ENCODE measurements at regions not wholly inside any gene's neighbourhood (a gene's known extent, or its start where the extent isn't known, plus 50 kb on each side); places are given as distances from the start of the nearest gene placed in this dataset.

DNA sequence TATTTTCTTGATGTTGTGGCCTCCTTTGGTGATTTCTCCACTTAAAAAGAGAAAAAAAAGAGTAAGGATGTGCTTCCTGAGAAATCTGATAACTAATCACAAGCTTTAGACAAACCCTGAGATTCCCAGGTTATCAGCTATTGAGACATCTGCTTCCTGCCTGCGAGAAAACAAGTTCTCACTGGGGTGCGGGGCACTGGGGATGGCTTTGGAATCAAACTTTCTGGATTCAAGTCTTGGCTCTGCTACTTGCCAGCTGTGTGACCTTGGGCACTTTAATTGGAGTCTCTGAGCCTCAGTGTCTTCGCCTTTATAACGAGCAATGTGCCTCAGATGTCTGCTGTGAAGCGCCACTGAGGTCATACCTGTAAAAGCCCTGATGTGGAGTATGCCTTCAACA is 152.5 kb upstream of the NAV2 start (continued):
- TF ChIP-seq, protein P1, sequence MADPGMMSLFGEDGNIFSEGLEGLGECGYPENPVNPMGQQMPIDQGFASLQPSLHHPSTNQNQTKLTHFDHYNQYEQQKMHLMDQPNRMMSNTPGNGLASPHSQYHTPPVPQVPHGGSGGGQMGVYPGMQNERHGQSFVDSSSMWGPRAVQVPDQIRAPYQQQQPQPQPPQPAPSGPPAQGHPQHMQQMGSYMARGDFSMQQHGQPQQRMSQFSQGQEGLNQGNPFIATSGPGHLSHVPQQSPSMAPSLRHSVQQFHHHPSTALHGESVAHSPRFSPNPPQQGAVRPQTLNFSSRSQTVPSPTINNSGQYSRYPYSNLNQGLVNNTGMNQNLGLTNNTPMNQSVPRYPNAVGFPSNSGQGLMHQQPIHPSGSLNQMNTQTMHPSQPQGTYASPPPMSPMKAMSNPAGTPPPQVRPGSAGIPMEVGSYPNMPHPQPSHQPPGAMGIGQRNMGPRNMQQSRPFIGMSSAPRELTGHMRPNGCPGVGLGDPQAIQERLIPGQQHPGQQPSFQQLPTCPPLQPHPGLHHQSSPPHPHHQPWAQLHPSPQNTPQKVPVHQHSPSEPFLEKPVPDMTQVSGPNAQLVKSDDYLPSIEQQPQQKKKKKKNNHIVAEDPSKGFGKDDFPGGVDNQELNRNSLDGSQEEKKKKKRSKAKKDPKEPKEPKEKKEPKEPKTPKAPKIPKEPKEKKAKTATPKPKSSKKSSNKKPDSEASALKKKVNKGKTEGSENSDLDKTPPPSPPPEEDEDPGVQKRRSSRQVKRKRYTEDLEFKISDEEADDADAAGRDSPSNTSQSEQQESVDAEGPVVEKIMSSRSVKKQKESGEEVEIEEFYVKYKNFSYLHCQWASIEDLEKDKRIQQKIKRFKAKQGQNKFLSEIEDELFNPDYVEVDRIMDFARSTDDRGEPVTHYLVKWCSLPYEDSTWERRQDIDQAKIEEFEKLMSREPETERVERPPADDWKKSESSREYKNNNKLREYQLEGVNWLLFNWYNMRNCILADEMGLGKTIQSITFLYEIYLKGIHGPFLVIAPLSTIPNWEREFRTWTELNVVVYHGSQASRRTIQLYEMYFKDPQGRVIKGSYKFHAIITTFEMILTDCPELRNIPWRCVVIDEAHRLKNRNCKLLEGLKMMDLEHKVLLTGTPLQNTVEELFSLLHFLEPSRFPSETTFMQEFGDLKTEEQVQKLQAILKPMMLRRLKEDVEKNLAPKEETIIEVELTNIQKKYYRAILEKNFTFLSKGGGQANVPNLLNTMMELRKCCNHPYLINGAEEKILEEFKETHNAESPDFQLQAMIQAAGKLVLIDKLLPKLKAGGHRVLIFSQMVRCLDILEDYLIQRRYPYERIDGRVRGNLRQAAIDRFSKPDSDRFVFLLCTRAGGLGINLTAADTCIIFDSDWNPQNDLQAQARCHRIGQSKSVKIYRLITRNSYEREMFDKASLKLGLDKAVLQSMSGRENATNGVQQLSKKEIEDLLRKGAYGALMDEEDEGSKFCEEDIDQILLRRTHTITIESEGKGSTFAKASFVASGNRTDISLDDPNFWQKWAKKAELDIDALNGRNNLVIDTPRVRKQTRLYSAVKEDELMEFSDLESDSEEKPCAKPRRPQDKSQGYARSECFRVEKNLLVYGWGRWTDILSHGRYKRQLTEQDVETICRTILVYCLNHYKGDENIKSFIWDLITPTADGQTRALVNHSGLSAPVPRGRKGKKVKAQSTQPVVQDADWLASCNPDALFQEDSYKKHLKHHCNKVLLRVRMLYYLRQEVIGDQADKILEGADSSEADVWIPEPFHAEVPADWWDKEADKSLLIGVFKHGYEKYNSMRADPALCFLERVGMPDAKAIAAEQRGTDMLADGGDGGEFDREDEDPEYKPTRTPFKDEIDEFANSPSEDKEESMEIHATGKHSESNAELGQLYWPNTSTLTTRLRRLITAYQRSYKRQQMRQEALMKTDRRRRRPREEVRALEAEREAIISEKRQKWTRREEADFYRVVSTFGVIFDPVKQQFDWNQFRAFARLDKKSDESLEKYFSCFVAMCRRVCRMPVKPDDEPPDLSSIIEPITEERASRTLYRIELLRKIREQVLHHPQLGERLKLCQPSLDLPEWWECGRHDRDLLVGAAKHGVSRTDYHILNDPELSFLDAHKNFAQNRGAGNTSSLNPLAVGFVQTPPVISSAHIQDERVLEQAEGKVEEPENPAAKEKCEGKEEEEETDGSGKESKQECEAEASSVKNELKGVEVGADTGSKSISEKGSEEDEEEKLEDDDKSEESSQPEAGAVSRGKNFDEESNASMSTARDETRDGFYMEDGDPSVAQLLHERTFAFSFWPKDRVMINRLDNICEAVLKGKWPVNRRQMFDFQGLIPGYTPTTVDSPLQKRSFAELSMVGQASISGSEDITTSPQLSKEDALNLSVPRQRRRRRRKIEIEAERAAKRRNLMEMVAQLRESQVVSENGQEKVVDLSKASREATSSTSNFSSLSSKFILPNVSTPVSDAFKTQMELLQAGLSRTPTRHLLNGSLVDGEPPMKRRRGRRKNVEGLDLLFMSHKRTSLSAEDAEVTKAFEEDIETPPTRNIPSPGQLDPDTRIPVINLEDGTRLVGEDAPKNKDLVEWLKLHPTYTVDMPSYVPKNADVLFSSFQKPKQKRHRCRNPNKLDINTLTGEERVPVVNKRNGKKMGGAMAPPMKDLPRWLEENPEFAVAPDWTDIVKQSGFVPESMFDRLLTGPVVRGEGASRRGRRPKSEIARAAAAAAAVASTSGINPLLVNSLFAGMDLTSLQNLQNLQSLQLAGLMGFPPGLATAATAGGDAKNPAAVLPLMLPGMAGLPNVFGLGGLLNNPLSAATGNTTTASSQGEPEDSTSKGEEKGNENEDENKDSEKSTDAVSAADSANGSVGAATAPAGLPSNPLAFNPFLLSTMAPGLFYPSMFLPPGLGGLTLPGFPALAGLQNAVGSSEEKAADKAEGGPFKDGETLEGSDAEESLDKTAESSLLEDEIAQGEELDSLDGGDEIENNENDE (IDR thresholded peaks at IDR 0.05; ENCODE audit: insufficient replicate concordance, low read length), result no peak
- TF ChIP-seq HDAC2 (IDR thresholded peaks at IDR 0.05; ENCODE audit: borderline replicate concordance in 1 of 2, low read depth in 2 of 2, low read length in 2 of 2), result no peak
